Aorta (tissue), 5 donors: ENCODE measurements at regions not wholly inside any gene's neighbourhood (a gene's known extent, or its start where the extent isn't known, plus 50 kb on each side); places are given as distances from the start of the nearest gene placed in this dataset.
"Not testable (repeated sequence)": the region's sequence is repeated elsewhere in the genome, so short reads cannot be mapped to it uniquely, and the experiment has no call there.

Source experiments
- ATAC-seq: fragments of 200-7000 bp; cut with Tn5 transposase; one replicate; pipeline ENCODE4 v1.9.1; 2022; ENCODE audit warnings: moderate library complexity; ENCODE audit not compliant: low FRiP score
- DNase-seq, 2 donors: peaks; one replicate each; pipeline ENCODE4 v3.0.0-alpha.2; 2020
- H3K27ac ChIP-seq, 2 donors: one replicate each; pipeline ENCODE4 v1.5.1; 2013; ENCODE audit warnings: low read length in 2 of 2, mild to moderate bottlenecking in 2 of 2, moderate library complexity in 2 of 2, control low read depth in 1 of 2, inconsistent platforms in 1 of 2, low read depth in 1 of 2
- H3K27me3 ChIP-seq, 2 donors: one replicate each; pipeline ENCODE4 v1.6.1; 2013; ENCODE audit warnings: control low read depth in 1 of 2, low read length in 1 of 2, mild to moderate bottlenecking in 1 of 2, moderate library complexity in 1 of 2; ENCODE audit not compliant: insufficient read depth in 2 of 2, control insufficient read depth in 1 of 2
- H3K36me3 ChIP-seq, 2 donors: one replicate each; pipeline ENCODE4 v1.6.1; 2013; ENCODE audit warnings: control low read depth in 1 of 2, low read length in 1 of 2, mild to moderate bottlenecking in 1 of 2; ENCODE audit not compliant: insufficient read depth in 2 of 2, control insufficient read depth in 1 of 2
- H3K4me1 ChIP-seq, 2 donors: one replicate each; pipeline ENCODE4 v1.6.1; 2013; ENCODE audit warnings: low read length in 2 of 2, control low read depth in 1 of 2, mild to moderate bottlenecking in 1 of 2, moderate library complexity in 1 of 2; ENCODE audit not compliant: insufficient read depth in 2 of 2, control insufficient read depth in 1 of 2
- H3K4me3 ChIP-seq, 2 donors: one replicate each; pipeline ENCODE4 v1.5.1; 2013; ENCODE audit warnings: low read length in 2 of 2, control low read depth in 1 of 2, mild to moderate bottlenecking in 1 of 2
- H3K9me3 ChIP-seq: one replicate; pipeline ENCODE4 v1.6.1; 2013; ENCODE audit warnings: mild to moderate bottlenecking, low read length; ENCODE audit not compliant: control insufficient read depth
- WGBS, 2 donors: extraction: QIAGEN DNeasy Blood & Tissue Kit; methylation state at CpG; one replicate each; pipeline ENCODE4 v1.1.7; 2013; 5-methylcytosine and 5-hydroxymethylcytosine counted together
- intact Hi-C, 2 donors: fragments of 100-400 bp; cut with DNase I; formaldehyde crosslinking; loops; one replicate each; pipeline versions ENCODE4 v1.14.2 to v1.15.0; 2022
- donor health status: healthy with polysubstance abuse.
- donor health status: Bipolar disorder and iron deficiency.
- donor health status: DM: no; HTN: no; CAD: no.
- donor health status: DM: no; HTN: no; CAD: no.
- donor health status: DM: yes; HTN: yes; CAD: no.

DNA sequence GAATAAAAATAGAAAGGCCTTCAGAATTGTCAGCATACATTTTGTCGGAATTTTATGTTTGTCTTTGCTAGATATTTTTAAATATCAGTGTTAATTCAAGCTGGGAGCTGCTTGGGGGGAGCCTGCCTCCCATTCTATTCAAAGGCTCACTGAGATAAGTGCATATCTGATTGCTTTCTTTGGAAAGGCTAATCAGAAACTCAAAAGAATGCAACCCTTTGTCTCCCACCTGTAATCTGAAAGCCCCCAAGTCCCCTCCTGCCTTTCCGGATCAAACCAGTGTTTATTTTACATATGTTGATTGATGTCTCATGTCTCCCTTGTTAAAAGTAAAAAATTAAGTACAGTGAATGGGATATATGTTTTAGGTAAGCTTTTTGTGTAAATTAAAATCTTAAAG, 69.3 kb upstream of the PLD5 start:
- H3K27me3 ChIP-seq, H3K9me3 ChIP-seq, H3K27ac ChIP-seq, H3K4me1 ChIP-seq, ATAC-seq, H3K36me3 ChIP-seq, intact Hi-C loops, DNase-seq, H3K4me3 ChIP-seq: not testable (repeated sequence)
- WGBS, 2 donors: 14 to 20% methylated on average over 2 of the region's 2 CpGs

DNA sequence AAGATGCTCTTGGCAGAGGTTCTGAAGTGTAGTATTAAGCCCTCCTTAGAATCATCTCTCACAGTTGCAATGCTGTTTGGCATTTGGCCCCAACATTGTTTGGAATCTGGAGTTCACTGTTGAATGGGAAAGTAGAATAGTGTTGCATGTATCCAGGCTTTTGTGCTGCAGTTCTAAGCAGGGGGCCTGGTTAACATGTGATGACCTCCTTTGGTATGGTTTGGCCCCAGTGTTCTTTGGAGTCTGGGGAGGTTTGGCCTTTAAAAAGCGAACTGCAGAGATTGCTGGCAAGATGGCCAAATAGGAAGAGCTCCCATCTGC, 61.8 kb upstream of the PLD5 start:
- WGBS, 2 donors: 74 to 80% methylated on average over 1 of the region's 1 CpG
- intact Hi-C loops: no loop called here
- no peaks in the 10 kb centered on the region for H3K4me1 ChIP-seq
- ATAC-seq: no peak
- H3K36me3 ChIP-seq: no peaks in the 10 kb centered on the region
- no peak for DNase-seq
- no peak overlapping the region for H3K27ac ChIP-seq
- H3K4me3 ChIP-seq: no peak overlapping the region
- H3K9me3 ChIP-seq: no peaks in the 10 kb centered on the region
- no peaks in the 10 kb centered on the region for H3K27me3 ChIP-seq

DNA sequence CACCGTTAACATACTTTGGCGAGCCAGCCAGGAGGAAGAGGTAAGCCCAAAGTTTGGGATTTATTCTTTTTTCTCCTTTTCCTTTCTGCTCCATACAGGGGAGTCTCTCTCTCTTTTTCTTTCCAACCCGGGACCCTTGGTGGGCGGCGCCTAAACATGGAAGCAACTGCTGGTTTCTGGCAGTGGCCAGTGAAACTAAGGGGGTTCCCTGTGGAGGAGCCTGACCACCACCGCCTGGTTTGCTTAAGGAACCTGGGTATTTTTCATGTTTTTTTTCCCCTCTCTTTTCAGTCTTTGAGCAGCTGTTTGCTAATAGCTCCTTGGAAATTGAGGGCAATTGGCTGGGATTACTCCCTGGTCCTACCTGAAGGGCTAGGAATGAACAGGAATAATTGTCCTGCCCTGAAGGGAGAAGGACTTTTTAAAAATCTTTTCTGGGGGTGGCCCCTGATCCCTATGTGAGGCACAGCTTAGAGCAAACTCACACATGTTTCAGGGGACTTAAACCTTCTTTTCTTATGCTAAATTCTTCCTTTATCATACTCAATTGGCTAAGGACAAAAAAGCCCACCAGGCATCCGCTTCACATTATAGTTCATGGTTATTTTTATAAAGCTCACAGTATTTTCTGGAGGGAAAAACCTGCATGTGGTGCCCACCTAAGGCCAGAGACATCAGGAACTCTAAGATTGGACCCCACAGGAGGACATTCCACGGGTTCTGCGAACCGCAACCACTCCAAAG, 61.3 kb upstream of the PLD5 start:
- no peak for DNase-seq
- no peaks in the 10 kb centered on the region for H3K36me3 ChIP-seq
- H3K4me1 ChIP-seq: no peaks in the 10 kb centered on the region
- H3K27me3 ChIP-seq: no peaks in the 10 kb centered on the region
- H3K9me3 ChIP-seq: no peaks in the 10 kb centered on the region
- no peak overlapping the region for H3K4me3 ChIP-seq
- 84 to 86% methylated on average over 10 of the region's 10 CpGs for WGBS, 2 donors
- no peak overlapping the region for H3K27ac ChIP-seq
- intact Hi-C loops: no loop called here
- ATAC-seq: no peak

GRCh38 chr1:242582669-242583068, 58.2 kb upstream of the PLD5 start:
- Histone ChIP-seq H3K4me1 (no peaks in the 10 kb centered on the region), H3K4me3 (no peak overlapping the region), H3K27ac (no peak overlapping the region), H3K27me3 (no peaks in the 10 kb centered on the region), H3K36me3 (no peaks in the 10 kb centered on the region), H3K9me3 (peaks cover 2% of the 10 kb centered on the region)
- intact Hi-C loops: no loop called here
- ATAC-seq (no peak), DNase-seq (no peak)
- 89 to 98% methylated on average over 1 of the region's 1 CpG for WGBS, 2 donors

DNA sequence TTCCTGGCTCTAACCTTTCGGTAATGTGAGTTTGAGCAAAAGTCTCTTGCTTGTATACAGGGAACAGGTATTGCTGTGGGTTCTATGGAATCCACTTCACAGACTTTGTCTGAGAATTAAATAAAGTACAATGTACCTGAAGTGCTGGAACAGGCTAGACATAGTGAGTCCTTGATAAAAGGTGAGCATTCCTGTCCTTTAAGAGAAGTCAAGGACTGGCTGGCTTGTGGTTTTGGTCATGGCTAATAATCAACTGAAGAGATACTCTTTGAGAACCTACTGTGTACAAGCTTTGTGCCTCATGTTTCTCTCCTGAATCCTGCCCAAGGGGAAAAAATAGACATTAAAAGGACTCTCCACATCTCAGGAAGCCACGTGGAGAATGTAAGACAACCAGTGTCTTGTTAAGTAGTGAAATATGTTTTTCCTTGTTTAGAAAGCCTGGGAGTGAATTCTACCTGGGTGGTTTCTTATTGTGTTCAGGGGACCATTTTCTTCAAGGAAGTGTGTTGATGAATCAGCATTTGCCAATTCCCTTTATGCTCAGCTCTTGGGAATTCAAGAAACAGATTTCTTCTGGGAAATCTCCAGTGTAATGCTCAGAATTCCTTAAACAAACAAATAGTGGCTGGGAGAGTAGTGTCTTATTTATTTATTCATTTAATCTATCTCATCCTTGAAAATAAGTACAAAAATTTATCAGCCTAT, 55.2 kb upstream of the PLD5 start:
- Histone ChIP-seq H3K36me3 (no peaks in the 10 kb centered on the region), H3K27me3 (no peaks in the 10 kb centered on the region), H3K4me1 (no peaks in the 10 kb centered on the region), H3K27ac (no peak overlapping the region), H3K4me3 (no peak overlapping the region), H3K9me3 (peaks cover 2% of the 10 kb centered on the region)
- WGBS, 2 donors: 59 to 64% methylated on average over 2 of the region's 2 CpGs
- intact Hi-C loops: no loop called here
- DNase-seq (no peak), ATAC-seq (no peak)
